ENCODE measurements at regions not wholly inside any gene's neighbourhood (a gene's known extent, or its start where the extent isn't known, plus 50 kb on each side); places are given as distances from the start of the nearest gene placed in this dataset.
"Not testable (repeated sequence)": the region's sequence is repeated elsewhere in the genome, so short reads cannot be mapped to it uniquely, and the experiment has no call there.

- not testable (repeated sequence) for DNase-seq (ENCODE audit: low read depth)
Observed at GRCh38 chr4:11054937-11055336, 370.4 kb upstream of the CLNK start.

- DNase-seq (ENCODE audit: low read depth), result no peak
Observed at GRCh38 chr4:11053601-11054220, 369.1 kb upstream of the CLNK start.

- no peak for DNase-seq (ENCODE audit: low read depth)
Observed at GRCh38 chr4:11051181-11051580, 366.6 kb upstream of the CLNK start.

- no peak for DNase-seq (ENCODE audit: low read depth)
Observed at GRCh38 chr4:11050766-11051165, 366.2 kb upstream of the CLNK start.

GRCh38 chr4:11049001-11049400 lies 364.4 kb upstream of the CLNK start:
- no peak for DNase-seq (ENCODE audit: low read depth)

- no peak for DNase-seq (ENCODE audit: low read depth)
Observed at GRCh38 chr4:11042760-11043159, 358.2 kb upstream of the CLNK start.

GRCh38 chr4:11039634-11040131 lies 355.1 kb upstream of the CLNK start:
- no peak for DNase-seq (ENCODE audit: low read depth)

- DNase-seq (ENCODE audit: low read depth), result no peak
Observed at GRCh38 chr4:11038926-11039325, 354.4 kb upstream of the CLNK start.

GRCh38 chr4:11037637-11038036 lies 353.1 kb upstream of the CLNK start:
- no peak for DNase-seq (ENCODE audit: low read depth)

- no peak for DNase-seq (ENCODE audit: low read depth)
Observed at GRCh38 chr4:11028334-11028733, 343.8 kb upstream of the CLNK start.

- no peak for DNase-seq (ENCODE audit: low read depth)
Observed at GRCh38 chr4:11021333-11021732, 336.8 kb upstream of the CLNK start.

GRCh38 chr4:11019451-11020240 lies 335.1 kb upstream of the CLNK start:
- DNase-seq (ENCODE audit: low read depth), result no peak

- no peak for DNase-seq (ENCODE audit: low read depth)
Observed at GRCh38 chr4:11014199-11014598, 329.6 kb upstream of the CLNK start.

- no peak for DNase-seq (ENCODE audit: low read depth)
Observed at GRCh38 chr4:11013094-11013664, 328.6 kb upstream of the CLNK start.

- DNase-seq (ENCODE audit: low read depth), result no peak
Observed at GRCh38 chr4:11011249-11011648, 326.7 kb upstream of the CLNK start.

GRCh38 chr4:11010624-11011023 lies 326.1 kb upstream of the CLNK start:
- no peak for DNase-seq (ENCODE audit: low read depth)

- no peak for DNase-seq (ENCODE audit: low read depth)
Observed at GRCh38 chr4:11009281-11009680, 324.7 kb upstream of the CLNK start.

- DNase-seq (ENCODE audit: low read depth), result no peak
Observed at GRCh38 chr4:11005300-11005699, 320.7 kb upstream of the CLNK start.

GRCh38 chr4:11004818-11005217 lies 320.2 kb upstream of the CLNK start:
- DNase-seq (ENCODE audit: low read depth), result no peak

- no peak for DNase-seq (ENCODE audit: low read depth)
Observed at GRCh38 chr4:11002961-11003360, 318.4 kb upstream of the CLNK start.

GRCh38 chr4:10998846-10999245 lies 314.3 kb upstream of the CLNK start:
- DNase-seq (ENCODE audit: low read depth), result no peak

GRCh38 chr4:10984815-10985214 lies 300.2 kb upstream of the CLNK start:
- no peak for DNase-seq (ENCODE audit: low read depth)
